Karpas-422 (cell line): ENCODE measurements at regions not wholly inside any gene's neighbourhood (a gene's known extent, or its start where the extent isn't known, plus 50 kb on each side); places are given as distances from the start of the nearest gene placed in this dataset. TPM values are rescaled to one million over a fixed set of nuclear protein-coding genes. Genes with fewer than 3 reads are reported as not detected.
"Not testable (repeated sequence)": the region's sequence is repeated elsewhere in the genome, so short reads cannot be mapped to it uniquely, and the experiment has no call there.

Experiments used
- DNase-seq: peaks from one replicate; pipeline ENCODE4 v3.0.0-alpha.2; 2015
- H2AFZ ChIP-seq: fragments of 200-600 bp; sonication (generic); 2 replicates; pipeline ENCODE4 v1.6.1; 2014; ENCODE audit warnings: antibody characterized with exemption, low read length, mixed read lengths
- H3K27ac ChIP-seq: fragments of 200-600 bp; sonication (generic); 2 replicates; pipeline ENCODE4 v1.5.1; 2014; ENCODE audit warnings: mild to moderate bottlenecking, low read length, moderate library complexity
- H3K27me3 ChIP-seq: fragments of 200-600 bp; sonication (generic); 2 replicates; pipeline ENCODE4 v1.6.1; 2014; ENCODE audit warnings: low read length, mixed read lengths
- H3K36me3 ChIP-seq: fragments of 200-600 bp; sonication (generic); 2 replicates; pipeline ENCODE4 v1.6.1; 2014; ENCODE audit warnings: low read length, mixed read lengths; ENCODE audit not compliant: insufficient read depth
- H3K4me1 ChIP-seq: fragments of 200-600 bp; sonication (generic); 2 replicates; pipeline ENCODE4 v1.6.1; 2014; ENCODE audit warnings: mild to moderate bottlenecking, low read length, mixed read lengths
- H3K4me2 ChIP-seq: fragments of 200-600 bp; sonication (generic); 2 replicates; pipeline ENCODE4 v1.6.1; 2014; ENCODE audit warnings: low read length, low read depth, mild to moderate bottlenecking; ENCODE audit not compliant: poor library complexity, severe bottlenecking
- H3K4me3 ChIP-seq: fragments of 200-600 bp; sonication (generic); 2 replicates; pipeline ENCODE4 v1.5.1; 2014; ENCODE audit warnings: mild to moderate bottlenecking, antibody characterized with exemption, low read length, mixed read lengths
- H3K79me2 ChIP-seq: fragments of 200-600 bp; sonication (generic); 2 replicates; pipeline ENCODE4 v1.6.1; 2014; ENCODE audit warnings: mild to moderate bottlenecking, low read length, mixed read lengths
- H3K9ac ChIP-seq: fragments of 200-600 bp; sonication (generic); 2 replicates; pipeline ENCODE4 v1.6.0; 2014; ENCODE audit warnings: low read length
- H3K9me2 ChIP-seq: fragments of 200-600 bp; sonication (generic), shearing (Covaris generic); replicated peaks from 2 replicates; pipeline ENCODE4 v1.6.0; 2014; ENCODE audit warnings: mild to moderate bottlenecking, low read length, moderate library complexity; ENCODE audit not compliant: insufficient read depth
- H3K9me3 ChIP-seq: fragments of 300-700, 200-600 bp; sonication (generic); 2 replicates; pipeline ENCODE4 v1.6.1; 2014; ENCODE audit warnings: low read length, mixed read lengths
- H4K20me1 ChIP-seq: fragments of 200-600 bp; sonication (generic); 2 replicates; pipeline ENCODE4 v1.6.1; 2014; ENCODE audit warnings: mild to moderate bottlenecking, antibody characterized with exemption, low read length, low read depth; ENCODE audit not compliant: insufficient read depth
- small RNA-seq: library from RNA; depleted of rRNA; stranded (forward); fragments of <200 nt; gene quantifications from one replicate; pipeline ENCODE3, GENCODE V24; 2014

DNA sequence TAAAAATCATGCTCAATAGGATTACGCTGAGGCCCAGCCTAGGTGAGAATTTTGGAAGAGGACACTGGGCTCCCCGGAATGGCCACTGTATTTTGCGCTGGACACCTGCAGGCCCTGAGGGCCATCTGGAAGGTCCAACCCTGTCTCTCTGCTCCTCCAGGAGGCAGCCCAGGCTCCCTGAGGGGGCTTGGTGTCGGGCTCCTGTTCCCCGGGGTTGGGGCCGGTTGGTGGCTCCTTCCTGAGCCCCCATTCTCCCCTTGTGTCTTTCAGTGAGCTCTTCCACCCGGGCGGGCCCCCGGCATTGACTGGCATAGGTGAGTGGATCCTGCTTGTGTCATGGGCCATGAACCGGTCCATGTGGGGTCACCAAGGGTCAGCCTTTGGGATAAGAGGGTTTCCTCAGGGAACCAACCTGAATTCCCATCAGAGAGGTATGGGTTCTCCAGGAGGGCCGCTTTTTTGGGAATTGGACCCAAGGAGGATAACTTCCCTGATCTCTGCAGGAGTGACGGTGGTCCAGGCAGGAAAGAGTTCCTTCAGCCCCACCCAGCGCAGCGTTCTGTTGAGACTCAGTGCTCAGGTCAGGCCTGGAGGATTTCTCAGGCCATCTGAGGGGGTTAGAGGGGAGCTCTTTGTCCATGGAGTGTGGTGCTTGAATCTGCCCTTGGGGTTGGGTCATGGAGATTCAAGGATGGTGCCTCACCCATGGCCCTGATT, 187.8 kb downstream of the UBE3A start:
- no peak overlapping the region for H3K4me2 ChIP-seq
- H3K4me3 ChIP-seq = no peak overlapping the region
- no peaks in the 10 kb centered on the region for H3K79me2 ChIP-seq
- H3K9ac ChIP-seq = no peak overlapping the region
- 0 out of 2 replicates have a peak, but pooled peaks cover 2% of the 10 kb centered on the region for H3K27me3 ChIP-seq
- H3K27ac ChIP-seq = no peak overlapping the region
- no peaks in the 10 kb centered on the region for H3K4me1 ChIP-seq
- peaks cover 25% of the 10 kb centered on the region; the same call in 1 of the 2 replicates for H3K9me3 ChIP-seq
- H3K36me3 ChIP-seq = no peaks in the 10 kb centered on the region
- no peak overlapping the region for H2AFZ ChIP-seq
- H3K9me2 ChIP-seq = no peaks in the 10 kb centered on the region
- no peak for DNase-seq
- no peaks in the 10 kb centered on the region for H4K20me1 ChIP-seq

DNA sequence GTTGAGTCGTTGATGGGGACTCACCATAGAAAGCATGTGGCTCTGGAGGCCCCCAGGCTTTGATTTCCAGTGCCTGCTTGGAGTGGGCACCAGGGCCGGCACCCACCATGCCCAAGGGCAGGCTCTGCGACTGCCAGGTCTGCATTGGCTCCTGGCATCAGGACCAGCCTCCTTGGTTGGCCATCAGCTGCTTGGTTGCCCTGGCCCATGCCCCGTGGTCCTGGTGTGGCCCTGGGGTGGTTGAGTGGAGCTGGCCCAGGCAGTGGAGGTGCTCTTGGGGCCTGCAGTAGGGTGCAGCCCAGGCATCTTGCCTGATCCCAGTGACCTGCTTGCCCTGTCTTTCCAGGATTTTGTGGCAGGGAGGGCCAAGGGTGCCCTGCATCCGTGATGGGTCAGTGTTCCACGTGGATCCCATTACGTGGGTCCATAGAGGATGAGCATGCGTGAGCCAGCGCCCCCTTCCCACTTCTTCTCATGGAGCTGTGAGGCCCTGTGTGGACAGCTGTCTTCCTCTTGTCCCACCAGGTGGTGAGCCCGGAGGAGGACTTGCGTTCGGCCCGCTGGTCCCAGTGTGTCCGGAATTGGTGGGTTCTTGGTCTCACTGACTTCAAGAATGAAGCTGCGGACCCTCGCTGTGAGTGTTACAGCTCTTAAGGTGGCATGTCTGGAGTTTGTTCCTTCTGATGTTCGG, 187.0 kb downstream of the UBE3A start:
- H3K27ac ChIP-seq = no peak overlapping the region
- peaks cover 19% of the 10 kb centered on the region; the same call in 1 of the 2 replicates for H3K9me3 ChIP-seq
- no peaks in the 10 kb centered on the region for H3K9me2 ChIP-seq
- H3K9ac ChIP-seq = no peak overlapping the region
- H3K36me3 ChIP-seq = no peaks in the 10 kb centered on the region
- H2AFZ ChIP-seq = no peak overlapping the region
- no peaks in the 10 kb centered on the region for H3K4me1 ChIP-seq
- H3K4me3 ChIP-seq = no peak overlapping the region
- H3K4me2 ChIP-seq = no peak overlapping the region
- H3K79me2 ChIP-seq = no peaks in the 10 kb centered on the region
- 0 out of 2 replicates have a peak, but pooled peaks cover 2% of the 10 kb centered on the region for H3K27me3 ChIP-seq
- DNase-seq = no peak
- no peaks in the 10 kb centered on the region for H4K20me1 ChIP-seq

DNA sequence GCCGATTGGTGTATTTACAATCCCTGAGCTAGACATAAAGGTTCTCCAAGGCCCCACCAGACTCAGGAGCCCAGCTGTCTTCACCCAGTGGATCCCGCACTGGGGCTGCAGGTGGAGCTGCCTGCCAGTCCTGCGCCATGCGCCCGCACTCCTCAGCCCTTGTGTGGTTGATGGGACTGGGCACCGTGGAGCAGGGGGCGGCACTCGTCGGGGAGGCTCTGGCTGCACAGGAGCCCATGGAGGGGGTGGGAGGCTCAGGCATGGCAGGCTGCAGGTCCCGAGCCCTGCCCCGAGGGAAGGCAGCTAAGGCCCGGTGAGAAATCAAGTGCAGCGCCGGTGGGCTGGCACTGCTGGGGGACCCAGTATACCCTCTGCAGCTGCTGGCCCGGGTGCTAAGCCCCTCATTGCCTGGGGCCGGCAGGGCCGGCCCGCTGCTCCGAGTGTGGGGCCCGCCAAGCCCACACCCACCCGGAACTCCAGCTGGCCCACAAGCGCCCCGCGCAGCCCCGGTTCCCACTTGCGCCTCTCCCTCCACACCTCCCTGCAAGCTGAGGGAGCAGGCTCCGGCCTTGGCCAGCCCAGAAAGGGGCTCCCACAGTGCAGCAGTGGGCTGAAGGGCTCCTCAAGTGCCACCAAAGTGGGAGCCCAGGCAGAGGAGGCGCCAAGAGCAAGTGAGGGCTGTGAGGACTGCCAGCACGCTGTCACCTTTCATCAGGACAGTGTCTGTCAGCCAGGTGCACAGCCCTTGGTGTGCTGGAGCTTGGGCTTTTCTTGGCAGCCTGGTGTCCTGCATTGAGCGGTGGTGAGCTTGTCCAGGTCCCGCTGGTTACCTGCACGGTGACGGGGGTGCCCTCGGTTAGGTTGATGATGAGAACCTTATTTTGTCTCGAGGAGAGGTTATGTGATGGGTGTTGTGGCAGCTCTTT, 185.5 kb downstream of the UBE3A start:
- not testable (repeated sequence) for H2AFZ ChIP-seq, H3K27me3 ChIP-seq, H3K27ac ChIP-seq, H3K4me1 ChIP-seq, H3K9me2 ChIP-seq, DNase-seq, H3K9ac ChIP-seq, H3K4me2 ChIP-seq, H3K36me3 ChIP-seq, H4K20me1 ChIP-seq, H3K79me2 ChIP-seq, H3K4me3 ChIP-seq
- peaks cover 17% of the 10 kb centered on the region; the same call in 1 of the 2 replicates for H3K9me3 ChIP-seq

DNA sequence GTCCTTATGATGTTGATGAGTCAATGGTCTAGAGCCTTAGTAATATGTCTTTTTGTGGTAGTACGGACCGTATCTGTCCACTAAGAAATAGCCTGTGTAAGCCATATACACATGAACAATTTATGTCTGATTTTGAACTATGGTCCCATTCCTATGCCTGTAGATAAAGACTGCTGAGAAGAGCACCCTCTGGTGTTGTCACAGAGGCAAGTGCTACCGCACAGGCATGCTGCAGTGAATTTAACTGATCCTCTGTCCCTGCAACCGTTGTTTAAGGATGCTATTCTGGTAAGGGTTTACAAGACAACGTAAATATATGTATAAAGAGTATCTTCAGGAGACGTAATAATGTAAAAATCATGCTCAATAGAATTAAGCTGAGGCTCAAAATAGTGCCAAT, 170.7 kb downstream of the UBE3A start:
- H3K4me2 ChIP-seq = no peak overlapping the region
- no peaks in the 10 kb centered on the region for H3K36me3 ChIP-seq
- no peak overlapping the region for H2AFZ ChIP-seq
- H4K20me1 ChIP-seq = no peaks in the 10 kb centered on the region
- no peak overlapping the region for H3K27ac ChIP-seq
- peaks cover 3% of the 10 kb centered on the region; the same call in 1 of the 2 replicates for H3K9me3 ChIP-seq
- no peak overlapping the region for H3K4me3 ChIP-seq
- no peaks in the 10 kb centered on the region for H3K79me2 ChIP-seq
- no peaks in the 10 kb centered on the region for H3K27me3 ChIP-seq
- no peaks in the 10 kb centered on the region for H3K9me2 ChIP-seq
- H3K9ac ChIP-seq = no peak overlapping the region
- H3K4me1 ChIP-seq = no peaks in the 10 kb centered on the region
- DNase-seq = peak; percentile 46

Small RNA genes lying in the stretch of these regions (small RNA-seq; reads per million reads assigned to genes)
- not detected for gene RF00105
- gene SNORD115-1 = not detected
- not detected for gene SNORD115-10
- not detected for gene SNORD115-11
- gene SNORD115-12 = not detected
- not detected for gene SNORD115-14
- not detected for gene SNORD115-15
- gene SNORD115-16 = not detected
- not detected for gene SNORD115-17
- gene SNORD115-18 = not detected
- not detected for gene SNORD115-19
- gene SNORD115-2 = not detected
- gene SNORD115-20 = not detected
- gene SNORD115-21 = not detected
- not detected for gene SNORD115-22
- gene SNORD115-23 = not detected
- not detected for gene SNORD115-24
- not detected for gene SNORD115-25
- not detected for gene SNORD115-27
- gene SNORD115-28 = not detected
- gene SNORD115-29 = not detected
- gene SNORD115-3 = not detected
- gene SNORD115-30 = not detected
- not detected for gene SNORD115-31
- gene SNORD115-32 = not detected
- gene SNORD115-33 = not detected
- not detected for gene SNORD115-34
- not detected for gene SNORD115-35
- not detected for gene SNORD115-36
- gene SNORD115-37 = not detected
- not detected for gene SNORD115-38
- gene SNORD115-39 = not detected
- gene SNORD115-4 = not detected
- not detected for gene SNORD115-40
- 0.16 reads per million for gene SNORD115-41
- gene SNORD115-42 = not detected
- gene SNORD115-43 = not detected
- gene SNORD115-44 = 0.32 reads per million
- gene SNORD115-45 = not detected
- not detected for gene SNORD115-46
- gene SNORD115-47 = not detected
- gene SNORD115-5 = not detected
- gene SNORD115-6 = not detected
- not detected for gene SNORD115-7
- gene SNORD115-8 = not detected
- not detected for gene SNORD115-9
- gene SNORD116-1 = 6.3 reads per million, percentile 84 among the genes with 10 or more reads in this experiment
- not detected for gene SNORD116-10
- gene SNORD116-11 = 1.9 reads per million, percentile 51 among the genes with 10 or more reads in this experiment
- 6.4 reads per million, percentile 85 among the genes with 10 or more reads in this experiment for gene SNORD116-12
- gene SNORD116-13 = 9.8 reads per million, percentile 91 among the genes with 10 or more reads in this experiment
- gene SNORD116-14 = 17.0 reads per million, percentile 96 among the genes with 10 or more reads in this experiment
- 13.9 reads per million, percentile 94 among the genes with 10 or more reads in this experiment for gene SNORD116-15
- 42.1 reads per million, percentile 99 among the genes with 10 or more reads in this experiment for gene SNORD116-16
- 0.36 reads per million for gene SNORD116-17
- 0.24 reads per million for gene SNORD116-18
- 1.0 reads per million, percentile 30 among the genes with 10 or more reads in this experiment for gene SNORD116-19
- 4.9 reads per million, percentile 79 among the genes with 10 or more reads in this experiment for gene SNORD116-2
- not detected for gene SNORD116-22
- gene SNORD116-23 = 9.7 reads per million, percentile 91 among the genes with 10 or more reads in this experiment
- 62.3 reads per million, percentile 99 among the genes with 10 or more reads in this experiment for gene SNORD116-24
- 462 reads per million, percentile 100 among the genes with 10 or more reads in this experiment for gene SNORD116-25
- 58.3 reads per million, percentile 99 among the genes with 10 or more reads in this experiment for gene SNORD116-29
- gene SNORD116-3 = not detected
- not detected for gene SNORD116-30
- gene SNORD116-5 = not detected
- gene SNORD116-6 = 6.6 reads per million, percentile 85 among the genes with 10 or more reads in this experiment
- gene SNORD116-7 = not detected
- 29.3 reads per million, percentile 98 among the genes with 10 or more reads in this experiment for gene SNORD116-8
- not detected for gene SNORD116-9
